ENCODE measurements at regions not wholly inside any gene's neighbourhood (a gene's known extent, or its start where the extent isn't known, plus 50 kb on each side); places are given as distances from the start of the nearest gene placed in this dataset.
"Not testable (repeated sequence)": the region's sequence is repeated elsewhere in the genome, so short reads cannot be mapped to it uniquely, and the experiment has no call there.

GRCh38 chr15:38819387-38819950, 254.9 kb upstream of the RASGRP1 start:
- no peak for DNase-seq

- DNase-seq = no peak
Observed at GRCh38 chr15:38823263-38823662, 258.6 kb upstream of the RASGRP1 start.

DNA sequence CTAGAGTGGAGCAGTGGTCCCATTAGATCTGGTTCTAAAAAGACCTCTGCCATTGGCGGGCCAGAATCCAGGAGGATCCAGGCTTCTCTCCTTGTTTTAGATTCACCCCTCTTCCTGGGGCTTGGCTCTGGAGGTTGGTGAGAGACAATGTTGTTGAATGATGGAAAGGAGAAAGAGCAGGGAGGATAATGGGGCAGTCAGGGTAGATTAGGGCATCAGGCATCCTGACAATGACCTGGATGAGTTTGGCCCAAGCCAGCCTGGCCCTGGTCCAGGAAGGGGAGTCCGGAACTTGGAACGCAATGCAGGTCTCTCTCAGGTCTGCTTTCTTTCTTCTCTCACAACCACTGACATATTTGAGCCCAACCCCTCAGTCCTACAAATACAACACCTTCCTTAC, 260.1 kb upstream of the RASGRP1 start:
- DNase-seq = no peak

DNA sequence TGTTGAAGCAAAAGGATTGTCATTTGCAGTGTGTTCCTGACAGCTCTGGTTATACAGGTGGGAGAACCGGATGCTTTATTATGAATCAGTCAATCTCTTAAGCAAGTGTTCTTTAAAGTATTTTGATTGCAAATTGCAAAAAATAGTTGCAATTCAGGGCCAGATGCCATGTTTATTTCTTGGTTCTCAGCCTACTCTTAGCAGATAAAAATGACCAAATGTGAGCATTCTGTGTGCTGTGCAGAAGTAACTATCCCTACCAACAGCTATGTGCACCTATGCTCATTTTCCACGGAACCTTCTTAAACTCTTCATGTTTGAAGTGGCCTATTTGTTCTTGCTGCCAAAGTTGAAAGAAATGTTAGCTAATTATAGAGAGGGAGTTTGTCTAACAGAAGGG, 262.3 kb upstream of the RASGRP1 start:
- DNase-seq = no peak

DNA sequence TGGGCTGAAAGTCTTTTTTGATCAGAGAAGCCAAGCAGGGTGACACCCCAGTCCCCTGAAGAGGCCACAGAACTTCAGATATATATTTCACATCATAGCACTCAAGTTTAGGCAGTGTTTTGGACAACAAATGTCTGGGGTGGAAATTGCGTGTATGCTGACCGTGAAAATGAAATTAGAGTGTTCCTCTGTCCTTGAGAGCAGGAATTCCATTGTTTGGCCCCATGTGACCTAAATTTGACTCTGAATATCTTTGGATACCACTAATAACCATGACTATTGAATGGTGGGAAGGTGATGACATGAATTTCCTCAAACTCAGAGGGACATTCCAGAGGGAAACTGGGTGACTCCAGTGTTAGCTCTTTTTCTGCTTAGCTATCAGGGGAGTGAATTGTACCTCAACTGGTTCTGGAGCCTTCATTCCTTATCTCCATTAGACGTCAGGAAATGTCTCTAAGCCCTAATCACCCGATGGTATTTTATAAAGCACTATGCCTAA, 263.5 kb upstream of the RASGRP1 start:
- DNase-seq = no peak

DNA sequence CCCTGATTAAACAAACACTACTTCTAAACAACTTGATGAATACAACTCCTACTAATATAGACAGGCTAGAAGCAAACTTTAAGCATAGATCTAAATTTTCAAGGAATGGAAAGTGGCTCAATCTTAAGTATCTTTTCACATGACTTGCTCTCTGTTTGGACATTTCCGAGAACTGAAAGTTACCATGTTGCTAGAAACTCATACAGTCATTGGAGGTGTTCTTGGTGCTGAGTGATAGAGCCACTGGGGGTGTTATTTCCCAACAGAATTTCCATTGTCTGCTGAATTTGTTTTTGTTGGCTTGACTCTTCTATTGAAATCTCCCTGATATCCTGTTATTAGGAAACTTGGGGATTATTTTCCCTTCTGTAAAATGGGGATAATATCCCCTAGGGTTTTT, 264.5 kb upstream of the RASGRP1 start:
- DNase-seq = no peak

DNA sequence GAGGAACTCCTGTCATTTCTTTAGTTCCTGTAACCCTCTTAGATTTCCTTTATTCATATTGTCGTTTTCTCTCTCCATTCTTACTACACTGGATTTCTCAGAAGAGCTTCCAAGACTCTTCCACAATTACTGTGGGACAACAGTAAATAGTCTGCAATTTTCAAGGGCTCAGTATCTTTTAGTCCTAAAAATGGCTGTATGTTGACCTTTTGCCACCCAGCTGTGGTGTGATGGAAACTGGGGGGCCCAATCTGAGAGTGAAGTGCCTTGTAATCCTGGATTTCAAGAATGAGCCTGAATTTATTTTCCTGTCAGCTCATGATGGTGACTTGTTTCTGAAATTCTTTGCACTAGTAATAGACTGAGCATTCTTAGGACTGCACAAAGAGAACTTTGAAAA, 277.6 kb upstream of the RASGRP1 start:
- no peak for DNase-seq

GRCh38 chr15:38843051-38843501, 278.5 kb upstream of the RASGRP1 start:
- no peak for DNase-seq

DNA sequence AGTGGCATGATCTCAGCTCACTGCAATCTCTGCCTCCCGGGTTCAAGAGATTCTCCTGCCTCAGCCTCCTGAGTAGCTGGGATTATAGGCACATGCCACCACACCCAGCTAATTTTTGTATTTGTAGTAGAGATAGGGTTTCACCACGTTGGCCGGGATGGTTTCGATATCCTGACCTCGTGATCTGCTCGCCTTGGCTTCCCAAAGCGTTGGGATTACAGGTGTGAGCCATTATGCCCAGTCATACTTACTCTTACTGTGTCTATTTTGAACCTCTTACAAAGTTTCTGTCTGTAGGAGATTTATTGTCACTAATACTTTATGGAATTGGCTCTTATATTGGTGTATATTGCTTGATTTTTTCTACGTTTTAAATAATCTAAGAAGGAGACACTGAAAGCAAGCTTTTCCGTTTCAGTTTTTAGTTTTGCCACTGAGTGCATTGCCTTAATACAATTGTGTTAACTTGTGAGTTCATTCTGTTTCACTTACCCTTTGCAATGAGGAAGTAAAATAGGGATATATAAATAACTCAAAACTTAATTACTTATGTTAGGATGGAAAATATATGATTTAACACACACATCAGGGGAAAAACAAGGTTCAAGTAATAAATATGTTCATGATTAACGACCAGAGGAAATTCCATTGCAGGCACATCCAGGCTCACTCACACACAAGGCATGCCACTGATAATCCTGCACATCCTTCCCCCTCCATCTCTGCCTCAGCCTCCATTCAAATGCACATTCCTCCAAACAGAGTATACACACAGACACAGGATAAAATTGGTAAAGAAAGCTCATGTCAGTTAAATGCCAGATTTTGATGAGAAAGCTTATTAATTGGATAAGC, 279.3 kb upstream of the RASGRP1 start:
- DNase-seq = no peak

- DNase-seq = no peak
Observed at GRCh38 chr15:38844736-38845135, 280.1 kb upstream of the RASGRP1 start.

DNA sequence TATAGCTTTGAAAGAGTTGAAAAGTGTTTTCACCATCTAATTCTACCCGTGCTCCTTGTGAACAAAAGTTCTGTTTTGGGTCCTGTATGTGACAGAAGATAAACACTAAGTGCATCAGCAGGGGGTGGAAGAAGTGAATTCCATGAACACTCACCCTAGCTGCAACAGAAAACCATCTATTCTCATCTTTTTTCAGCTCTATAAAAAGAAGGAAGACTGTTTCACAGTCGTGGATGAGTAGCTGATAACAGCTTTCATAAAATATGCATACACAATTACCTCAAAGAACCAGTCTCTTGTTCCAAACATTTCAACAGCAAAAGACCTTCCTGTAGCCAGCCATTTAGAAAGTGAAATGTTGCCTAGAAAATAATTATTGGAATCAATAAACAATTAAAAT, 281.7 kb upstream of the RASGRP1 start:
- DNase-seq = no peak

- no peak for DNase-seq
Observed at GRCh38 chr15:38847666-38848065, 283.1 kb upstream of the RASGRP1 start.

DNA sequence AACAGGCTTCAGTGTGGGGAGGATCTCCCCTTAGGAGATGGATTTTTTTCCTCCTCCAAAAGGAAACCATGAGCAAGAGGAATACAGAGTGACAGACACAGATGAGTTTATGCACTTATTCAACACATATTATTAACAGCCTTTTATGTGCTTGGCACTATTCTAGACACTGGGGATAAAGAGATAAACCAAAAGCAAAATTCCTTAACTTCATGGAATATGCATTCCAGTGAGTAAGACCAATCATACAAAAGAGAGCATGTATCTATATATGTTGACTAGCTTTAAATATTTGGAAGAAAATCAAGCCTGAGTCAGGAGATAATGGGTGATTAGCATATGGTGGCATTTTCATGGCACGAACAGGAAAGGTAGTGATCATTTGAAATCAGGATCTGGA, 284.4 kb upstream of the RASGRP1 start:
- no peak for DNase-seq

GRCh38 chr15:38852188-38852587, 287.6 kb upstream of the RASGRP1 start:
- DNase-seq = not testable (repeated sequence)

- DNase-seq = no peak
Observed at GRCh38 chr15:38853608-38854007, 289.0 kb upstream of the RASGRP1 start.

GRCh38 chr15:38854506-38854905, 289.9 kb upstream of the RASGRP1 start:
- no peak for DNase-seq

DNA sequence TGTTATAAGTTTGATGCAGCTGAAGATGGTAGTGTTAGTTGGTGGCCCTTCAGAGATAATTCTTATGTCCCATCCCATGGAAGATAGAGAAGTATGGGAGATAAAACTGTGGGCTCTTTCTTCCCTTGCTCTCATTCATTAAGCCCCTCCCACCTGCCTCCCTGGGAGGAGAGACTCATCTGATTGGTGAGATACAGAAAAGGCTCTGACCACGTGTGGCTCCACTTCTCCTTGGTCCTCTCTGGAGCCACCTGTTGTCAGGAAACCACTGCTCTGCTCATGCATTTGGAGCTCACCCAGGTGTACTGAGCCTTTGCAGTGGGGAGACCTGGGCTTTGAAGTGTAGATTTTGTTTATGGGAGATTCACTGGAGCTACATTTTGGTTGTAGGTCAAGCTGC, 293.2 kb upstream of the RASGRP1 start:
- DNase-seq = no peak

- no peak for DNase-seq
Observed at GRCh38 chr15:38859574-38859973, 295.0 kb upstream of the RASGRP1 start.

- DNase-seq = no peak
Observed at GRCh38 chr15:38860253-38860652, 295.6 kb upstream of the RASGRP1 start.

- no peak for DNase-seq
Observed at GRCh38 chr15:38860674-38861073, 296.1 kb upstream of the RASGRP1 start.

GRCh38 chr15:38861108-38861507, 296.5 kb upstream of the RASGRP1 start:
- DNase-seq = no peak

GRCh38 chr15:38862099-38862498, 297.5 kb upstream of the RASGRP1 start:
- no peak for DNase-seq

- DNase-seq = no peak
Observed at GRCh38 chr15:38863381-38863780, 298.8 kb upstream of the RASGRP1 start.

DNA sequence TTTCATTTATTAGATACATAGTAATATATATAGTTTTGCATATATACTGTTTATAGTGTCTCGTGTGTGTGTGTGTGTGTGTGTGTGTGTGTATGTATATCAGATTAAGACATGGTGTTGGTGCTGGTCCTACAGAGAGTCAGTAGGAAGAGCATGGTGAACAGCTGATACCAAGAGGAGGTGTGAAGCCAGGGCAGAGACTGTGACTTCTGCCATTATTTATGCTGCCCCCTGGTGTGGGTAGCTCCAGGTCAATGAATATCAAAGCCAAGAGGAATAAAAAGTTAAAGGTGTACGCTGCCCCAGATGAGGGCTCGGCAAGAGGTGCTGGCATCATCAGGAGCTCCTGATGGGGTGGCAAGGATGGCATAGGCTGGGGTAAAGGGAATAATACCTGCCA, 299.5 kb upstream of the RASGRP1 start:
- no peak for DNase-seq

All from NCI-H1436 treated with DMSO at 0.1 percent for 48 hours (cell line).